ENCODE measurements at regions not wholly inside any gene's neighbourhood (a gene's known extent, or its start where the extent isn't known, plus 50 kb on each side); places are given as distances from the start of the nearest gene placed in this dataset.
"Not testable (repeated sequence)": the region's sequence is repeated elsewhere in the genome, so short reads cannot be mapped to it uniquely, and the experiment has no call there.

GRCh38 chr3:26018889-26019288, 229.0 kb downstream of the OXSM start:
- H3K27ac ChIP-seq: no peak overlapping the region
- no peak for TF ChIP-seq CTCF (conservative IDR thresholded peaks at IDR 0.05)

GRCh38 chr3:26024206-26024605, 234.3 kb downstream of the OXSM start:
- not testable (repeated sequence) for H3K27ac ChIP-seq

- H3K27ac ChIP-seq: no peak overlapping the region
- TF ChIP-seq CTCF (conservative IDR thresholded peaks at IDR 0.05): no peak
Observed at GRCh38 chr3:26029321-26029720, 239.4 kb downstream of the OXSM start.

- H3K27ac ChIP-seq: not testable (repeated sequence)
Observed at GRCh38 chr3:26042126-26042525, 252.2 kb downstream of the OXSM start.

- TF ChIP-seq CTCF (conservative IDR thresholded peaks at IDR 0.05): no peak
- no peak overlapping the region for H3K27ac ChIP-seq
Observed at GRCh38 chr3:26049951-26050350, 260.1 kb downstream of the OXSM start.

GRCh38 chr3:26050776-26051175, 260.9 kb downstream of the OXSM start:
- no peak for TF ChIP-seq CTCF (conservative IDR thresholded peaks at IDR 0.05)
- H3K27ac ChIP-seq: no peak overlapping the region

- no peak for TF ChIP-seq CTCF (conservative IDR thresholded peaks at IDR 0.05)
- H3K27ac ChIP-seq: peak overlapping the region; percentile 30
Observed at GRCh38 chr3:26058901-26059321, 269.0 kb downstream of the OXSM start.

- no peak overlapping the region for H3K27ac ChIP-seq
- no peak for TF ChIP-seq CTCF (conservative IDR thresholded peaks at IDR 0.05)
Observed at GRCh38 chr3:26061947-26062346, 272.1 kb downstream of the OXSM start.

- TF ChIP-seq CTCF (conservative IDR thresholded peaks at IDR 0.05): no peak
- no peak overlapping the region for H3K27ac ChIP-seq
Observed at GRCh38 chr3:26064297-26064696, 274.4 kb downstream of the OXSM start.

All from VCaP (cell line).